ENCODE measurements at regions not wholly inside any gene's neighbourhood (a gene's known extent, or its start where the extent isn't known, plus 50 kb on each side); places are given as distances from the start of the nearest gene placed in this dataset.
"Not testable (repeated sequence)": the region's sequence is repeated elsewhere in the genome, so short reads cannot be mapped to it uniquely, and the experiment has no call there.

DNA sequence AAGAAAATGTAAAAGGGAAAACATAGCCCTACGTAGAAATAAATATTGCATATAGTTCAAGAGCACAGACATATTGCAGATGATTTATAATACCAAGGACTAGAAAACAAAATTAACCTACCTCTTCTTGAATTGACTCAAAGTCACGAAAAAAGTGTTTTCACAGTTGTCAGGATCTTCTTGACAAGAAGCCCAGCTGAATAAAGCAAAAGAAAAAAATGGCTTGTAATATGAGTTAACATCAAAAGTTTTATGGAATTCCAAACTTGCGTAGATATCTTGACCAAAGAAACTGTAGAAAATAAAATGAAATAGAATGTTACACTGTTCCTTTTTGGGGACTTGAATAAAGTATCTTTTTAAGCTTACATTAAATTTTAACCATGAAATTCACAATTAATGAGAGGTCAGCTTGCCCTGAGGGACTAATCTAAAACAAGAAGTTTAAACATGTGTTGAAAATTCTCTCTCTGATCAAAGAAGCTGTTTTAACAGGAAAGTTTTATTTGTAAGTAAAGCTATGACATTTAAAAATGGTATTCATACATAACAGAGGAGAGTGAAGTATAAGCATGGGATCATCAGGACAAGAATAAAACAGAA is 133.1 kb upstream of the SEMA3C start:
- no peak for TF ChIP-seq CTCF (IDR thresholded peaks at IDR 0.05; ENCODE audit: insufficient read depth, low read length, poor library complexity, severe bottlenecking)
- Histone ChIP-seq H3K4me3 (replicated peaks; ENCODE audit: low read depth, low read length) (no peak overlapping the region), H3K27me3 (replicated peaks; ENCODE audit: control insufficient read depth, insufficient read depth, low read length) (no peaks in the 10 kb centered on the region), H3K36me3 (ENCODE audit: control insufficient read depth, insufficient read depth, low read length) (no peaks in the 10 kb centered on the region)
- DNase-seq (ENCODE audit: extremely low read depth, insufficient read length) = no peak

DNA sequence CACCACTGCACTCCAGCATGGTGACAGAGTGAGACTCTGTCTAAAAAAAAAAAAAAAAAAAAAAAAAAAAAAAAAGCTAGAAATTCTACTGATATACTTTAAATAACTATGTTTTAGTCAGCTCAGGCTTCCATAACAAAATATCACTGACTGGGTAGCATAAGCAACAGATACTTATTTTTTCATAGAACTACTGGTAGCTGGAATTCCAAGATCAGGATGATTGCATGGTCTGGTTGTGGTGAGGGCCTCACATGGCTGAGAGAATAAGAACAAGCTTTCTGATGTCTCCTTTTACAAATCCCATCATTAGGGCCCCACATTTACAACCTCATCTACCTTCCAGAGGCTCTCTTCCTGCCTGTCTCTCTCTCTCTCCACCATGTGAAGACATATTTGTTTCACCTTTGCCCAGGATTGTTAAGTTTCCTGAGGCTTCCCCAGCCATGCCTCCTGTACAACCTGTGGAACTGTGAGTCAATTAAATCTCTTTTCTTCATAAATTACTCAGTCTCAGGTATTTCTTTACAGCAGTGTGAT is 126.7 kb upstream of the SEMA3C start:
- TF ChIP-seq CTCF (IDR thresholded peaks at IDR 0.05; ENCODE audit: insufficient read depth, low read length, poor library complexity, severe bottlenecking) = no peak
- H3K27me3 ChIP-seq (replicated peaks; ENCODE audit: control insufficient read depth, insufficient read depth, low read length) = no peaks in the 10 kb centered on the region
- no peak for DNase-seq (ENCODE audit: extremely low read depth, insufficient read length)
- H3K4me3 ChIP-seq (replicated peaks; ENCODE audit: low read depth, low read length) = no peak overlapping the region
- H3K36me3 ChIP-seq (ENCODE audit: control insufficient read depth, insufficient read depth, low read length) = no peaks in the 10 kb centered on the region

GRCh38 chr7:81042646-81043045 is 123.8 kb upstream of the SEMA3C start:
- not testable (repeated sequence) for H3K36me3 ChIP-seq (ENCODE audit: control insufficient read depth, insufficient read depth, low read length); DNase-seq (ENCODE audit: extremely low read depth, insufficient read length); H3K27me3 ChIP-seq (replicated peaks; ENCODE audit: control insufficient read depth, insufficient read depth, low read length); H3K4me3 ChIP-seq (replicated peaks; ENCODE audit: low read depth, low read length)

- Histone ChIP-seq H3K27me3 (replicated peaks; ENCODE audit: control insufficient read depth, insufficient read depth, low read length) (no peaks in the 10 kb centered on the region), H3K36me3 (ENCODE audit: control insufficient read depth, insufficient read depth, low read length) (no peaks in the 10 kb centered on the region), H3K4me3 (replicated peaks; ENCODE audit: low read depth, low read length) (no peak overlapping the region)
- no peak for DNase-seq (ENCODE audit: extremely low read depth, insufficient read length)
- TF ChIP-seq CTCF (IDR thresholded peaks at IDR 0.05; ENCODE audit: insufficient read depth, low read length, poor library complexity, severe bottlenecking) = no peak
Observed at GRCh38 chr7:81040496-81040895, 121.6 kb upstream of the SEMA3C start.

- TF ChIP-seq CTCF (IDR thresholded peaks at IDR 0.05; ENCODE audit: insufficient read depth, low read length, poor library complexity, severe bottlenecking) = no peak
- DNase-seq (ENCODE audit: extremely low read depth, insufficient read length) = no peak
- H3K27me3 ChIP-seq (replicated peaks; ENCODE audit: control insufficient read depth, insufficient read depth, low read length) = no peaks in the 10 kb centered on the region
- no peak overlapping the region for H3K4me3 ChIP-seq (replicated peaks; ENCODE audit: low read depth, low read length)
- H3K36me3 ChIP-seq (ENCODE audit: control insufficient read depth, insufficient read depth, low read length) = no peaks in the 10 kb centered on the region
Observed at GRCh38 chr7:81036871-81037270, 118.0 kb upstream of the SEMA3C start.

GRCh38 chr7:81036057-81036456 is 117.2 kb upstream of the SEMA3C start:
- H3K27me3 ChIP-seq (replicated peaks; ENCODE audit: control insufficient read depth, insufficient read depth, low read length) = no peaks in the 10 kb centered on the region
- DNase-seq (ENCODE audit: extremely low read depth, insufficient read length) = no peak
- TF ChIP-seq CTCF (IDR thresholded peaks at IDR 0.05; ENCODE audit: insufficient read depth, low read length, poor library complexity, severe bottlenecking) = no peak
- no peak overlapping the region for H3K4me3 ChIP-seq (replicated peaks; ENCODE audit: low read depth, low read length)
- H3K36me3 ChIP-seq (ENCODE audit: control insufficient read depth, insufficient read depth, low read length) = no peaks in the 10 kb centered on the region

Measured in GM06990 (cell line).